OCI-LY7 (cell line): ENCODE measurements at regions not wholly inside any gene's neighbourhood (a gene's known extent, or its start where the extent isn't known, plus 50 kb on each side); places are given as distances from the start of the nearest gene placed in this dataset.

Experiments
- BruUV-seq: library from RNA; stranded (reverse); fragments of 400-500 nt; replicated peaks from 2 replicates; lab custom pipeline; 2021; lab: Mats Ljungman, UMichigan
- CTCF ChIA-PET: fragments of 300-600 bp; sonication (Branson Sonifier 250); formaldehyde crosslinking; loops from one replicate; lab custom pipeline; 2022; ENCODE audit warnings: antibody characterized with exemption; ENCODE audit not compliant: unreplicated experiment; lab: Charles Lee
- POLR2A ChIA-PET: fragments of 300-600 bp; sonication (Branson Sonifier 250); formaldehyde crosslinking; loops from one replicate; lab custom pipeline; 2022; ENCODE audit warnings: antibody characterized with exemption; lab: Charles Lee
- DNase-seq: peaks from one replicate; pipeline ENCODE4 v3.0.0-alpha.2; 2015; ENCODE audit warnings: low spot score
- H2AFZ ChIP-seq: fragments of 200-600 bp; sonication (generic), shearing (Covaris generic); 2 replicates; pipeline ENCODE4 v1.6.1; 2014; ENCODE audit warnings: mild to moderate bottlenecking, antibody characterized with exemption, low read length, moderate library complexity
- H3K27ac ChIP-seq: fragments of 200-600 bp; sonication (generic); 2 replicates; pipeline ENCODE4 v1.5.1; 2014; ENCODE audit warnings: mixed run types, low read depth, mild to moderate bottlenecking, moderate library complexity, low read length, inconsistent platforms; ENCODE audit not compliant: poor library complexity, severe bottlenecking
- H3K36me3 ChIP-seq: fragments of 200-600 bp; sonication (generic); 2 replicates; pipeline ENCODE4 v1.6.1; 2014; ENCODE audit warnings: mild to moderate bottlenecking, antibody characterized with exemption, low read length, moderate library complexity, mixed read lengths; ENCODE audit not compliant: insufficient read depth
- H3K4me1 ChIP-seq: fragments of 200-600 bp; sonication (generic); 2 replicates; pipeline ENCODE4 v1.5.1; 2014; ENCODE audit warnings: mild to moderate bottlenecking, low read length; ENCODE audit not compliant: insufficient read depth, poor library complexity, severe bottlenecking
- H3K4me2 ChIP-seq: fragments of 200-600 bp; sonication (generic); 2 replicates; pipeline ENCODE4 v1.6.1; 2014; ENCODE audit warnings: mild to moderate bottlenecking, low read length
- H3K4me3 ChIP-seq: fragments of 200-600 bp; sonication (generic); 2 replicates; pipeline ENCODE4 v1.5.1; 2014; ENCODE audit warnings: mild to moderate bottlenecking, low read depth, low read length; ENCODE audit not compliant: poor library complexity, severe bottlenecking
- H3K79me2 ChIP-seq: fragments of 200-600 bp; sonication (generic); 2 replicates; pipeline ENCODE4 v1.6.1; 2016; ENCODE audit warnings: low read depth, mild to moderate bottlenecking, low read length, moderate library complexity, mixed read lengths; ENCODE audit not compliant: insufficient read depth
- H3K9me2 ChIP-seq: fragments of 200-600 bp; sonication (generic); 2 replicates; pipeline ENCODE4 v1.6.1; 2016; ENCODE audit warnings: mild to moderate bottlenecking, low read length, mixed read lengths; ENCODE audit not compliant: insufficient read depth
- H3K9me3 ChIP-seq: fragments of 200-600 bp; sonication (generic); 2 replicates; pipeline ENCODE4 v1.6.1; 2014; ENCODE audit warnings: mild to moderate bottlenecking, mixed run types, low read length, mixed read lengths
- H4K20me1 ChIP-seq: fragments of 200-600 bp; sonication (generic); 2 replicates; pipeline ENCODE4 v1.6.1; 2014; ENCODE audit warnings: mild to moderate bottlenecking, antibody characterized with exemption, low read length, moderate library complexity, mixed read lengths; ENCODE audit not compliant: insufficient read depth
- EZH2phosphoT487 ChIP-seq: fragments of 200-600 bp; sonication (generic); IDR thresholded peaks from 2 replicates; pipeline ENCODE4 v1.6.1; 2018; ENCODE audit warnings: low read depth, borderline replicate concordance, mild to moderate bottlenecking, mixed run types, antibody characterized with exemption, low read length, moderate library complexity, mixed read lengths
- intact Hi-C: fragments of 100-400 bp; cut with micrococcal nuclease; formaldehyde crosslinking; loops from one replicate; pipeline ENCODE4 v1.10.0; 2022; ENCODE audit not compliant: unreplicated experiment
- TF ChIP-seq, protein P1 (sequence below): fragments of 200-600 bp; sonication (generic); conservative IDR thresholded peaks from 2 replicates; pipeline ENCODE4 v1.5.1; 2014; ENCODE audit warnings: mild to moderate bottlenecking, antibody characterized with exemption, low read length, moderate library complexity, mixed read lengths

DNA sequence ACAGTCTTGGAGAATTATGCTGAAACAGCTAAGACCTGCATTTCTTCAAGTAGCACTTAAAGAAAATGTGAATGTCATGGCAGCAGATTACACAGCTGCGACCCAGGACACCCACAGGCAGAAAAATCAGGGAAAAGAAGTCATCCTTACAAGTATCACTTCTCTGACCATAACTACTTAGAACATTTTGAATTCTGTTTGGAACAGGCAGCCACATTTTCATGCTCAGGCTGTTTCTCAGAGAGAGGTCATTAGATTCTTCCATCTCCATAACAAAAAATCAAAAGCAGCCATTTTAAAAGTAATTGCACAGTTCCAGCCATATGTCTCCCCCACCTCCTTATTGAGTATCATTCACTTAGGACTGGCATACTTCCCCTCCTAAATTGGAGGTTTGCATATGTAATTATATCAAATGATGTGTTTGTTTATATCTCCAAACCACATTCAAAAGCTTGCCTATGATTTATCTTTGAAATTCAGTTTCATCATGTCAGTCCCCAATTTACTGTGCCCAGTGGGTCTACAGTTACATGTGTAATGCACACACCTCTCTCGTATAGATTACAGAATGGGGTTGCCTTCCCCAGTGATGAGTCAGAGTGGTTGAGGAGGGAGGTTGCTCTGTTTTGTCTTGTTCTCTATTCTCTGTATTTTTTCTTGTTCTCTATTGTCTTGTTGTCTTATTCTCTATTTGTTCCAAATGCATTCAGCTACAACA, 276.5 kb upstream of the MTNR1B start:
- H3K36me3 ChIP-seq = no peaks in the 10 kb centered on the region
- H3K4me2 ChIP-seq = no peak overlapping the region
- H3K4me3 ChIP-seq = no peak overlapping the region
- no peaks in the 10 kb centered on the region for H3K9me2 ChIP-seq
- H2AFZ ChIP-seq = no peak overlapping the region
- H4K20me1 ChIP-seq = no peaks in the 10 kb centered on the region
- BruUV-seq = no TSS peak
- H3K9me3 ChIP-seq = no peaks in the 10 kb centered on the region
- H3K79me2 ChIP-seq = no peaks in the 10 kb centered on the region
- DNase-seq = no peak
- ChIA-PET CTCF (no interaction called here), POLR2A (no interaction called here)
- H3K27ac ChIP-seq = no peak overlapping the region
- TF ChIP-seq, protein P1, sequence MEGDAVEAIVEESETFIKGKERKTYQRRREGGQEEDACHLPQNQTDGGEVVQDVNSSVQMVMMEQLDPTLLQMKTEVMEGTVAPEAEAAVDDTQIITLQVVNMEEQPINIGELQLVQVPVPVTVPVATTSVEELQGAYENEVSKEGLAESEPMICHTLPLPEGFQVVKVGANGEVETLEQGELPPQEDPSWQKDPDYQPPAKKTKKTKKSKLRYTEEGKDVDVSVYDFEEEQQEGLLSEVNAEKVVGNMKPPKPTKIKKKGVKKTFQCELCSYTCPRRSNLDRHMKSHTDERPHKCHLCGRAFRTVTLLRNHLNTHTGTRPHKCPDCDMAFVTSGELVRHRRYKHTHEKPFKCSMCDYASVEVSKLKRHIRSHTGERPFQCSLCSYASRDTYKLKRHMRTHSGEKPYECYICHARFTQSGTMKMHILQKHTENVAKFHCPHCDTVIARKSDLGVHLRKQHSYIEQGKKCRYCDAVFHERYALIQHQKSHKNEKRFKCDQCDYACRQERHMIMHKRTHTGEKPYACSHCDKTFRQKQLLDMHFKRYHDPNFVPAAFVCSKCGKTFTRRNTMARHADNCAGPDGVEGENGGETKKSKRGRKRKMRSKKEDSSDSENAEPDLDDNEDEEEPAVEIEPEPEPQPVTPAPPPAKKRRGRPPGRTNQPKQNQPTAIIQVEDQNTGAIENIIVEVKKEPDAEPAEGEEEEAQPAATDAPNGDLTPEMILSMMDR = no peak
- TF ChIP-seq EZH2phosphoT487 = no peak
- no peaks in the 10 kb centered on the region for H3K4me1 ChIP-seq
- intact Hi-C loops = no loop called here

DNA sequence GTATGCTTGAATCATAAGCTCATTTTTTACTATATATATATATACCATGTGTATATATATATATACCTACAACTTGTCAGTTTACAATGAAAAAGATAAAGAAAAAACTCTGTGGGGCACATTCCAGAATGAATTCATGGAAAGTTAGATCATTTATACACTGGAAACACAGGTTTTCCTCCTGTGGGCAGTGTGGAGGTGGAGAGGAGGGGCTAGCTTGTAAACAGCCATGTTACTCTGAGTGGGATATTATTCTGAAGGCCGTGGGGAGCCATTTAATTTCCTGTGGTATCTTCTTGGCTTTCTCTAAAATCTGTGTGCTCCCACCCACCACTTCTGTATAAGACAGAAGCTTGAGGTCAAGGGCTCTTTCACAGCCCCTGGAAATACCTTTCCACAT, 273.4 kb upstream of the MTNR1B start:
- CTCF ChIA-PET = no interaction called here
- no TSS peak for BruUV-seq
- Histone ChIP-seq H3K9me3 (no peaks in the 10 kb centered on the region), H3K4me3 (no peak overlapping the region), H3K4me1 (no peaks in the 10 kb centered on the region), H3K79me2 (no peaks in the 10 kb centered on the region), H3K9me2 (no peaks in the 10 kb centered on the region), H2AFZ (no peak overlapping the region), H4K20me1 (no peaks in the 10 kb centered on the region), H3K27ac (no peak overlapping the region), H3K36me3 (no peaks in the 10 kb centered on the region), H3K4me2 (no peak overlapping the region)
- intact Hi-C loops = no loop called here
- no peak for TF ChIP-seq EZH2phosphoT487
- TF ChIP-seq, protein P1 = no peak
- no peak for DNase-seq
- POLR2A ChIA-PET = no interaction called here

- BruUV-seq = no TSS peak
- Histone ChIP-seq H2AFZ (no peak overlapping the region), H3K27ac (no peak overlapping the region), H3K9me3 (no peaks in the 10 kb centered on the region), H3K4me3 (no peak overlapping the region), H3K79me2 (no peaks in the 10 kb centered on the region), H3K4me1 (no peaks in the 10 kb centered on the region), H4K20me1 (no peaks in the 10 kb centered on the region), H3K4me2 (no peak overlapping the region), H3K36me3 (no peaks in the 10 kb centered on the region), H3K9me2 (no peaks in the 10 kb centered on the region)
- ChIA-PET CTCF (no interaction called here), POLR2A (no interaction called here)
- no peak for DNase-seq
- TF ChIP-seq, protein P1 = no peak
- no peak for TF ChIP-seq EZH2phosphoT487
- intact Hi-C loops = no loop called here
These were observed 271.8 kb upstream of the MTNR1B start for GRCh38 chr11:92697461-92698312.
